GM12874 (cell line): ENCODE measurements at regions not wholly inside any gene's neighbourhood (a gene's known extent, or its start where the extent isn't known, plus 50 kb on each side); places are given as distances from the start of the nearest gene placed in this dataset.

Experiments
- TF ChIP-seq, protein P1 (sequence below): IDR thresholded peaks from 2 replicates; pipeline ENCODE4 v1.5.1; 2011; ENCODE audit warnings: low read depth, mild to moderate bottlenecking, control low read depth, low read length, moderate library complexity; ENCODE audit not compliant: insufficient read depth

DNA sequence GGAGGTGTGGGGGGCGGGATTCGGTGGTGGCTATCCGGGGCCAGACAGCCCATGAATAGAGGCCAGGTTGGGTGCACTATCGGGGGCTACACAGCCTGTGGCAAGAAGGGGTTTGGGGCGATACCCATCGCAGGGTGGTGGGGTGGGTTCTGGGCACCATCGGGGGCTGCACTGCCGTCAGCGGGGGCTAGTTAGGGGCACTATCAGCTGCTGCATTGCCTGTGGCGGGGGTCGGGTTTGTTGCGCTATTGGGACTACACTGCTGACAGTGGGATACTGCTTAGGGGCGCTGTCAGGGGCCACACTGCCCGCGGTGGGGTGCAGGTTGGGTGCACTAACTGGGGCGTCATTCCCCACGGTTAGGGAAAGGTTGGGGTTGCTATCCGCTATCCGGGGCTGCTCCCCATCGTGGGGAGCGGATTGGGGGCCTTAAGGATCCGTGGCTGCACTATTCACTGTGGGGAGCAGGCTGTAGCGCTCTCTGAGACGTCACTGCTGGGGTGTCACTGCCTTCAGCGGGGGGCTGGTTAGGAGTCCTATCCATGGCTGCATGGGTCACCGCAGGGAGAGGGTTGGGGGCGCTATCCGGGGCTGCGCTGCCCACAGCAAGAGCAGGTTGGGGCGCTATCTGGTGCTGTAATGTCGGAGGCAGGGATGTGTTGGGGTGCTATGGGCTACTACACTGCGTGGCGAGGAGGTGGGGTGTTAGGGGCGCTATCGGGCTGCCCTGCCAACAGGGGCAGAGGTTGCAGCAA lies 76.5 kb upstream of the SLC35G4 start:
- TF ChIP-seq, protein P1, sequence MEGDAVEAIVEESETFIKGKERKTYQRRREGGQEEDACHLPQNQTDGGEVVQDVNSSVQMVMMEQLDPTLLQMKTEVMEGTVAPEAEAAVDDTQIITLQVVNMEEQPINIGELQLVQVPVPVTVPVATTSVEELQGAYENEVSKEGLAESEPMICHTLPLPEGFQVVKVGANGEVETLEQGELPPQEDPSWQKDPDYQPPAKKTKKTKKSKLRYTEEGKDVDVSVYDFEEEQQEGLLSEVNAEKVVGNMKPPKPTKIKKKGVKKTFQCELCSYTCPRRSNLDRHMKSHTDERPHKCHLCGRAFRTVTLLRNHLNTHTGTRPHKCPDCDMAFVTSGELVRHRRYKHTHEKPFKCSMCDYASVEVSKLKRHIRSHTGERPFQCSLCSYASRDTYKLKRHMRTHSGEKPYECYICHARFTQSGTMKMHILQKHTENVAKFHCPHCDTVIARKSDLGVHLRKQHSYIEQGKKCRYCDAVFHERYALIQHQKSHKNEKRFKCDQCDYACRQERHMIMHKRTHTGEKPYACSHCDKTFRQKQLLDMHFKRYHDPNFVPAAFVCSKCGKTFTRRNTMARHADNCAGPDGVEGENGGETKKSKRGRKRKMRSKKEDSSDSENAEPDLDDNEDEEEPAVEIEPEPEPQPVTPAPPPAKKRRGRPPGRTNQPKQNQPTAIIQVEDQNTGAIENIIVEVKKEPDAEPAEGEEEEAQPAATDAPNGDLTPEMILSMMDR: no peak

DNA sequence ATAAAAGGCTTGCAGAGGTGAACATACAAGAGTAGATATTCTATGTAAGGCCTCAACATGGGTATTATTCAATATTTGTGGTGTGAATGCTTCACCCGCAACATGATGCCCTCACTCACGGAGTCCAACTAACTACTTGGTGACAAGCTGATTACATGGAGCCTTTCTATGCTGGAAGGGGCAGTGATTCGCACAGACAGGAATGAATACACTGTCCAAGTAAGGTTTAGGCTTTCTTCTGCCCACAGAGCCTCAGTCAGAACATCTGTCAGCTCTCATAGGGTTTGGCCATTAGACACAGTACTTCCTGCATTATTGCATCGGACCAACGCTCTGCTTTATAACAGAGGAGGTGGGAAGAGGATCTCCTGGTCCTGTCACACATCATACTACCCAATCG lies 80.3 kb upstream of the SLC35G4 start:
- TF ChIP-seq, protein P1: no peak

DNA sequence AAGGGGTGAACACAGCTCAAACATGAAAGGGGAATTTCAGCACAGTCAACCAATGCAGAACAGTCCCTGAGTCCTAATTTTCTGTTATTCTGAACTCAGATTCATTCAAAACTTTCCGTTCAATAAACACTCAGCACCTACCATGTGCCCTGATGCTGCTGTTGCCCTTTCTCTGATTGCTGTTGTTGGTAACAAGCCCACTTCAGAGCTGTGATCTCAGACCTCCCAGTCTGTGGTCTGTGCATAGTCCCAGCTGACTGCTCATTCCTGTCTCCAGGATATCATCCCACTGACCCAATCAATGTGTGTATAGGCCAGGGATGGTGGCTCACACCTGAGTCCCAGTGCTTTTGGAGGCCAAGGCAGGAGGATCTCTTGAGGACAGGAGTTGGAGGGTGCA lies 82.7 kb upstream of the SLC35G4 start:
- TF ChIP-seq, protein P1: no peak

DNA sequence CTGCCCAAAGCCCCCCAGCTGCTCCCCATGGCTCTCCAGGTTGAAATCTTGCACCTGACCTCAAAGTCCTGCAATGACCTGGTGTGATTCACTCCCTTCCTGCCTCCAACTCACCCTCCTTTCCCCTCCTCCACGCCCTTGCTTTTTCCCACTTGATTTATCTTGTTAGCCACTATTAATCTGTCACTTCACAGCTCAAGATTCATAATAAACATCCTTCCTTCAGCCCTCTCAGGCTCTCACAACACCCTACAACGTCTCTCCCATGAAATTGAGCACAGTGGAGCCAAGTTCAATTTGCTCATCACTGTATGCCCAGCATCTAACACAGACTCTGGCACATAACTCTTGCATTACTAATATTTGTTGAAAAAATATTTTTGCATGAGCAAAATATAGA lies 85.6 kb upstream of the SLC35G4 start:
- TF ChIP-seq, protein P1: no peak

DNA sequence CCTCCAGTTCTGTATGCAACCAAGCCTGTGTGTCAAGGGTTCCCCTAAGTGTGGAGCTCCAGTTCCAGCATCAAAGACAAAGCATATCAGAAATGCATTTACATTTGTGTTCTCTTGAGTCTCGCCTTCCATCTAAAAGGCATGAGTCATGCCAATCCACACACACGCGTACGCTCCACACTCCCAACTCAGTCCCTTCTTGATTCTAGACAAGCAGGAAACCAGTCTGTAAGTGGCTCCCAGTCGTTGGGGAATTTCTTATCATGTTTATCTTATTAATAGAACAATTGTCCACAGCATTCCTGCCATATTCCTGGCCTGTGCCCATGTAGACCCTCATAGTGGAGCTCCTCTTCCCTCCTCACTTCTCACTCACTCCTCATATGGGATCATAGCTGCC lies 86.4 kb upstream of the SLC35G4 start:
- TF ChIP-seq, protein P1: no peak

DNA sequence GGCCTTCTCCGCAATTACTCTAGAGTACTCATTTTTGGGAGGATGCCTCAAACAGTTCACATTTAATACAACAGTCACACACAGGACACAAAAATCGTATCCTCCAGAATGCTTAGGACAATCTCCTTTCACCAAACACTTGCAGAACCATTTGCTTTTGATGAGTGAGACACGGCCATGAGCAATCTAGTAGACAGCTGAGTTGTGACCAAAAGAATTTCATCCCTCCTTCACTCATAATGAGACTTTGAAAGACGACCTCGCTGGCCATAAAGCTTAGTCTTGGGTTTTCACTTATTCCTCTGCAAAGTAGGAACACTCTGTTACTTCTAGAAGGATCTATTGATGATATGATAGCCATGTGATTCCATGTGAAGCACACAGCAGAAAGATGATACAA lies 87.5 kb upstream of the SLC35G4 start:
- TF ChIP-seq, protein P1: no peak

DNA sequence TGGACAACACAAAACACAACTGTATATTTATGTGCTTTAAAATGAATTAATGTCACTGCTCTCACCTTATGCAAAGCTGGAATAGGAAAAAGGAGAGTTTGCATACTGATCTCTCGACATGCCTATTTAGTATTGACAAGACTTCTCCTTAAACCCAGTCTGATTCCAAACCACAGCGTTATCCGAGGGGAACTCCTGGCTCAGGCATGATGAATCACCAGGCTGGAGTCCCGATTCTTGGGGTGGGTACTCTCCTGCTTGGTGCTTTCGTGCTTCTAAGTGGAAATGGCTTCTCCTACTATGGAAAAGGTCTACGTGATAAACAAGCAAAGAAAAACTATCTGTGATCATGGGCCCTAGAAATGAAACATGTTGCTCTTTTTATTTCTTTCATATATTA lies 88.9 kb upstream of the SLC35G4 start:
- TF ChIP-seq, protein P1: no peak
